GM23248 (cell line): ENCODE measurements at regions not wholly inside any gene's neighbourhood (a gene's known extent, or its start where the extent isn't known, plus 50 kb on each side); places are given as distances from the start of the nearest gene placed in this dataset.

ENCODE experiments used
- DNase-seq: peaks from one replicate; pipeline ENCODE4 v3.0.0-alpha.2; 2015
- H2AFZ ChIP-seq: fragments of 200-600 bp; sonication (generic); 2 replicates; pipeline ENCODE4 v1.6.1; 2016; ENCODE audit warnings: antibody characterized with exemption
- H3F3A ChIP-seq: fragments of 200-600 bp; sonication (generic); 2 replicates; pipeline ENCODE4 v1.6.1; 2016; ENCODE audit warnings: mild to moderate bottlenecking, antibody characterized with exemption, mixed run types; ENCODE audit not compliant: insufficient read depth
- H3K27ac ChIP-seq: fragments of 200-600 bp; sonication (generic); 2 replicates; pipeline ENCODE4 v1.5.1; 2016; ENCODE audit warnings: mild to moderate bottlenecking
- H3K27me3 ChIP-seq: fragments of 200-600 bp; sonication (generic); replicated peaks from 2 replicates; pipeline ENCODE4 v1.6.1; 2016; ENCODE audit warnings: mild to moderate bottlenecking; ENCODE audit not compliant: insufficient read depth
- H3K36me3 ChIP-seq: fragments of 200-600 bp; sonication (generic); 2 replicates; pipeline ENCODE4 v1.6.1; 2016; ENCODE audit warnings: low read depth, mild to moderate bottlenecking
- H3K4me1 ChIP-seq: fragments of 200-600 bp; sonication (generic); 2 replicates; pipeline ENCODE4 v1.6.1; 2016; ENCODE audit warnings: mild to moderate bottlenecking; ENCODE audit not compliant: insufficient read depth
- H3K4me2 ChIP-seq: fragments of 200-600 bp; sonication (generic); one replicate; pipeline ENCODE4 v1.6.1; 2016; ENCODE audit warnings: mild to moderate bottlenecking; ENCODE audit not compliant: unreplicated experiment
- H3K4me3 ChIP-seq: fragments of 200-600 bp; sonication (generic); 2 replicates; pipeline ENCODE4 v1.5.1; 2016; ENCODE audit warnings: mild to moderate bottlenecking
- H3K79me2 ChIP-seq: fragments of 200-600 bp; sonication (generic); 2 replicates; pipeline ENCODE4 v1.6.1; 2016; ENCODE audit warnings: mild to moderate bottlenecking; ENCODE audit not compliant: insufficient read depth
- H3K9ac ChIP-seq: fragments of 200-600 bp; sonication (generic); 2 replicates; pipeline ENCODE4 v1.6.1; 2016; ENCODE audit warnings: mild to moderate bottlenecking
- H3K9me2 ChIP-seq: fragments of 200-600 bp; sonication (generic); 2 replicates; pipeline ENCODE4 v1.6.1; 2016; ENCODE audit warnings: mixed run types, mild to moderate bottlenecking, moderate library complexity; ENCODE audit not compliant: insufficient read depth
- H3K9me3 ChIP-seq: fragments of 200-600 bp; sonication (generic); one replicate; pipeline ENCODE4 v1.6.1; 2017; ENCODE audit warnings: low read depth
- H4K20me1 ChIP-seq: fragments of 200-600 bp; sonication (generic); 2 replicates; pipeline ENCODE4 v1.6.0; 2016; ENCODE audit not compliant: insufficient read depth
- EZH2 ChIP-seq: fragments of 200-600 bp; sonication (generic); IDR thresholded peaks from 2 replicates; pipeline ENCODE4 v1.6.1; 2018; ENCODE audit warnings: antibody characterized with exemption, mild to moderate bottlenecking; ENCODE audit not compliant: insufficient read depth, poor library complexity, severe bottlenecking
- EZH2phosphoT487 ChIP-seq: fragments of 200-600 bp; sonication (generic); IDR thresholded peaks from 2 replicates; pipeline ENCODE4 v1.6.1; 2018; ENCODE audit warnings: antibody characterized with exemption, moderate library complexity, mild to moderate bottlenecking, low read depth; ENCODE audit not compliant: insufficient read depth
- whole genome bisulfite sequencing, 2 experiments: methylation state at CpG; one replicate each; pipeline ENCODE4 v1.1.6; 2015 to 2017; ENCODE audit warnings: low lambda C conversion rate in 2 of 2, low coverage in 1 of 2; ENCODE audit errors: missing lambda C conversion rate in 2 of 2; 5-methylcytosine and 5-hydroxymethylcytosine counted together
- in situ Hi-C: fragments of 300-500 bp; cut with MboI; formaldehyde crosslinking; loops from 2 replicates; pipeline ENCODE4 v1.15.0; 2020

DNA sequence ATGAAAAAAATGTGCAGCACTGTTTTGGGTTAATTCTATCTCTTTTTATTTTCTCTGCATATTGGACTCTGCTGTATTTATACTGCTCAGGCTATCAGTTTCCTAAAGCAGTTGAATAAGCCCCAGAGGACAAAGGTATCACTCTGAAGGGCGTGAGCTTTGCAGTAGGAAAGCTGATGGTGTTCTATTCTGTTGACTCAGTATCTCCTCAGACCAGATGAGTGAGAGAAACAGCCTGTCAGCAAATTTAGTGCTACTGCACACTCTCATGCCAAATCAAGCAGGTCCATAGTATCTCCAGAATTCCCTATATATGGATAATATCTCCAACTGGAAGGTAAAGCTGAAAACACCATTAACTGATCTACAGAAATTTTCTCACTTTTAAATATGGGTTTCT, 132.3 kb upstream of the UGT8 start:
- TF ChIP-seq EZH2phosphoT487 (no peak), EZH2 (no peak)
- H3K4me3 ChIP-seq = no peak overlapping the region
- no peak overlapping the region for H3K4me2 ChIP-seq
- no peaks in the 10 kb centered on the region for H3K36me3 ChIP-seq
- no peak overlapping the region for H3K27ac ChIP-seq
- DNase-seq = no peak
- no peaks in the 10 kb centered on the region for H3K4me1 ChIP-seq
- in situ Hi-C loops = no loop called here
- WGBS, 2 experiments = 0 to 3% methylated on average over 1 of the region's 1 CpG
- peaks cover 11% of the 10 kb centered on the region for H3K27me3 ChIP-seq
- H4K20me1 ChIP-seq = no peaks in the 10 kb centered on the region
- H3K79me2 ChIP-seq = no peaks in the 10 kb centered on the region
- no peaks in the 10 kb centered on the region for H3K9me3 ChIP-seq
- H3K9ac ChIP-seq = no peak overlapping the region
- no peak overlapping the region for H2AFZ ChIP-seq
- no peaks in the 10 kb centered on the region for H3K9me2 ChIP-seq
- no peaks in the 10 kb centered on the region for H3F3A ChIP-seq

GRCh38 chr4:114472269-114473032, 126.2 kb upstream of the UGT8 start:
- in situ Hi-C loops = no loop called here

DNA sequence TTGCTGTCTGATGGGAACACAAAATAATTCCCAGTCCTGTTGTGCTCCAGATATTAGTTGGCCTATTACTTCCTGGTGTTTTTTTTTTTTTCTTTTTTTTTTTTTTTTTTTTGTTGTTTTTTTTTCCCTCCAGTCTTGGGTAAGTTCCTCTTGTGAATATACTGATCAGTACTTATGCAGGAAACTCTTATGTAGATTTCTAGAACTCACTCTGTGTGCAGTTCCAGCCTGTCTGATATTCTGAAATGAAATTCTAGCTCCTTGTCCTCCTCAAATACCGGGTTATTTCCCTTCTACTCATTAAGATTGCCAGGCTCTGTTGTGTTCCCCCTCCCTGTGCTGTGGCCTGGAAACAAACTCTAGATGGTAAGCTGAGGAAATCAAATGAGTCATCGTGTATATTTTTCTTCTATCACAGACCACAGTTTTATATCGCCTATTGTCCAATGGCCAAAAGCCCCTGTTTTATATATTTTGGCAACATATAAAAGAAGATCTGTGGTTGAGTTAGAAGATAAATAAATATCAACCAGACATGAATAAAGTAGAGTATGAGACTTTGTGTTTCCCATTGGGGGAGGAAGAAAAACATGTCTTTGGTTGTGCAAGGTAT, 124.3 kb upstream of the UGT8 start:
- DNase-seq = no peak
- no peaks in the 10 kb centered on the region for H3K79me2 ChIP-seq
- H3F3A ChIP-seq = no peaks in the 10 kb centered on the region
- H3K36me3 ChIP-seq = no peaks in the 10 kb centered on the region
- 40 to 54% methylated on average over 3 of the region's 3 CpGs for WGBS, 2 experiments
- peaks cover 6% of the 10 kb centered on the region; the same call in 1 of the 2 replicates for H3K27me3 ChIP-seq
- TF ChIP-seq EZH2 = no peak
- no peak overlapping the region for H3K4me2 ChIP-seq
- no peaks in the 10 kb centered on the region for H3K9me2 ChIP-seq
- H3K27ac ChIP-seq = no peak overlapping the region
- H4K20me1 ChIP-seq = no peaks in the 10 kb centered on the region
- H3K4me3 ChIP-seq = no peak overlapping the region
- no peaks in the 10 kb centered on the region for H3K9me3 ChIP-seq
- H3K4me1 ChIP-seq = no peaks in the 10 kb centered on the region
- in situ Hi-C loops = no loop called here
- no peak overlapping the region for H3K9ac ChIP-seq
- H2AFZ ChIP-seq = no peak overlapping the region

More at GRCh38 chr4:114472269-114473032, 126.2 kb upstream of the UGT8 start:
- Histone ChIP-seq H3K27ac (no peak overlapping the region), H4K20me1 (no peaks in the 10 kb centered on the region), H3K4me3 (no peak overlapping the region), H3K36me3 (no peaks in the 10 kb centered on the region), H3K9me3 (no peaks in the 10 kb centered on the region), H3F3A (no peaks in the 10 kb centered on the region), H3K4me2 (no peak overlapping the region), H3K27me3 (peaks cover 5% of the 10 kb centered on the region; the same call in 1 of the 2 replicates), H3K9me2 (no peaks in the 10 kb centered on the region), H2AFZ (no peak overlapping the region), H3K9ac (no peak overlapping the region), H3K4me1 (no peaks in the 10 kb centered on the region), H3K79me2 (no peaks in the 10 kb centered on the region)
- no peak for TF ChIP-seq EZH2
- no peak for TF ChIP-seq EZH2phosphoT487
- no peak for DNase-seq
- 45 to 46% methylated on average over 9 of the region's 9 CpGs for WGBS, 2 experiments

GRCh38 chr4:114476310-114476709, 122.3 kb upstream of the UGT8 start:
- no peaks in the 10 kb centered on the region for H4K20me1 ChIP-seq
- H3K9me3 ChIP-seq = no peaks in the 10 kb centered on the region
- TF ChIP-seq EZH2phosphoT487 (no peak), EZH2 (no peak)
- in situ Hi-C loops = no loop called here
- H2AFZ ChIP-seq = no peak overlapping the region
- peaks cover 6% of the 10 kb centered on the region; the same call in 1 of the 2 replicates for H3K27me3 ChIP-seq
- no peak for DNase-seq
- no peak overlapping the region for H3K27ac ChIP-seq
- H3K4me1 ChIP-seq = no peaks in the 10 kb centered on the region
- no peaks in the 10 kb centered on the region for H3K79me2 ChIP-seq
- 42 to 45% methylated on average over 9 of the region's 9 CpGs for WGBS, 2 experiments
- no peaks in the 10 kb centered on the region for H3K9me2 ChIP-seq
- H3F3A ChIP-seq = no peaks in the 10 kb centered on the region
- H3K4me2 ChIP-seq = no peak overlapping the region
- no peaks in the 10 kb centered on the region for H3K36me3 ChIP-seq
- H3K9ac ChIP-seq = no peak overlapping the region
- no peak overlapping the region for H3K4me3 ChIP-seq

DNA sequence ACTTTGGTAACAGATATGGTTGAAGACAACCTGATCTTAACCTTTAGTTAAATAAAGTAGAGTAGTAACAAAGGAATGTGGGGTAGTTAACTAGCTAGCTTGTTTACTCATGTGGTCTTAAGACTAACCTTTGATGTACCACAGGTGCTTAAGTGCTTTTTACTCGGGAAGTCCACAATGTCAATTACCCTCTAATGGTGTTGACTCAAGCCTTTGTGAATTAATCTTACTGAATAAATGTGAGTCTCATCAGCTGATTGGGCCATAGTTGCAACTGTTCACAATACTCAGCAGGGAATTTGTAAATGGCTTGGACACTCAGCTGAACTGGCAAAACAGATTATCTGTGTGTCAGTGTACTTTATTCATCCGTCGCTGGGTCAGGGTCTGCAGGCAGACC, 119.0 kb upstream of the UGT8 start:
- no peaks in the 10 kb centered on the region for H3K9me2 ChIP-seq
- TF ChIP-seq EZH2 (no peak), EZH2phosphoT487 (no peak)
- H3K27ac ChIP-seq = no peak overlapping the region
- no peaks in the 10 kb centered on the region for H3K79me2 ChIP-seq
- H3K27me3 ChIP-seq = peaks cover 6% of the 10 kb centered on the region; the same call in 1 of the 2 replicates
- no peak overlapping the region for H3K9ac ChIP-seq
- no peak overlapping the region for H2AFZ ChIP-seq
- H3F3A ChIP-seq = no peaks in the 10 kb centered on the region
- H3K4me1 ChIP-seq = no peaks in the 10 kb centered on the region
- H3K36me3 ChIP-seq = no peaks in the 10 kb centered on the region
- H3K4me3 ChIP-seq = no peak overlapping the region
- in situ Hi-C loops = no loop called here
- WGBS, 2 experiments = 37 to 47% methylated on average over 3 of the region's 3 CpGs
- H3K4me2 ChIP-seq = no peak overlapping the region
- H4K20me1 ChIP-seq = no peaks in the 10 kb centered on the region
- H3K9me3 ChIP-seq = no peaks in the 10 kb centered on the region
- no peak for DNase-seq
